Osteoblast (primary cell): ENCODE measurements at regions not wholly inside any gene's neighbourhood (a gene's known extent, or its start where the extent isn't known, plus 50 kb on each side); places are given as distances from the start of the nearest gene placed in this dataset.

Experiments
- DNase-seq: peaks from one replicate; pipeline ENCODE4 v3.0.0; 2011; ENCODE audit warnings: low spot score, mixed read lengths; ENCODE audit not compliant: insufficient read length; ENCODE audit errors: missing footprints
- H2AFZ ChIP-seq: 2 replicates; pipeline ENCODE4 v1.6.0; 2011; ENCODE audit warnings: mild to moderate bottlenecking, low read length
- H3K27ac ChIP-seq: 2 replicates; pipeline ENCODE4 v1.5.1; 2011; ENCODE audit warnings: mild to moderate bottlenecking, low read depth, low read length, moderate library complexity
- H3K27me3 ChIP-seq: 2 replicates; pipeline ENCODE4 v1.6.0; 2012; ENCODE audit warnings: mild to moderate bottlenecking, control low read depth, inconsistent platforms, low read length, moderate library complexity; ENCODE audit not compliant: insufficient read depth
- H3K36me3 ChIP-seq: 2 replicates; pipeline ENCODE4 v1.5.1; 2011; ENCODE audit warnings: mild to moderate bottlenecking, low read length, control low read depth, moderate library complexity; ENCODE audit not compliant: insufficient read depth
- H3K4me1 ChIP-seq: 2 replicates; pipeline ENCODE4 v1.5.1; 2011; ENCODE audit warnings: mild to moderate bottlenecking, low read length, control low read depth, moderate library complexity; ENCODE audit not compliant: insufficient read depth
- H3K4me2 ChIP-seq: 2 replicates; pipeline ENCODE4 v1.6.0; 2011; ENCODE audit warnings: mild to moderate bottlenecking, low read length; ENCODE audit not compliant: insufficient read depth
- H3K4me3 ChIP-seq: fragments of 200-600 bp; sonication (generic); 3 replicates; pipeline ENCODE4 v1.5.1; 2012; ENCODE audit warnings: mild to moderate bottlenecking, low read length, inconsistent platforms; ENCODE audit not compliant: insufficient read depth
- H3K79me2 ChIP-seq: 2 replicates; pipeline ENCODE4 v1.6.0; 2012; ENCODE audit warnings: mild to moderate bottlenecking, low read length, control low read depth, inconsistent platforms; ENCODE audit not compliant: insufficient read depth
- H3K9me3 ChIP-seq: 2 replicates; pipeline ENCODE4 v1.5.1; 2011; ENCODE audit warnings: low read depth, low read length, control low read depth
- H4K20me1 ChIP-seq: 2 replicates; pipeline ENCODE4 v1.6.0; 2012; ENCODE audit warnings: mild to moderate bottlenecking, low read length, control low read depth; ENCODE audit not compliant: insufficient read depth
- CTCF ChIP-seq: IDR thresholded peaks from 2 replicates; pipeline ENCODE4 v1.5.1; 2011; ENCODE audit warnings: mild to moderate bottlenecking, low read depth, low read length, moderate library complexity; ENCODE audit errors: extremely low read depth

- Histone ChIP-seq H2AFZ (no peak overlapping the region), H3K27me3 (no peaks in the 10 kb centered on the region), H3K36me3 (no peaks in the 10 kb centered on the region), H3K4me3 (no peak overlapping the region), H3K4me2 (no peak overlapping the region), H3K9me3 (no peaks in the 10 kb centered on the region), H3K79me2 (no peaks in the 10 kb centered on the region), H4K20me1 (no peaks in the 10 kb centered on the region), H3K27ac (peak overlapping the region; percentile 11), H3K4me1 (peaks cover 34% of the 10 kb centered on the region)
- no peak for DNase-seq
- TF ChIP-seq CTCF: no peak
Observed at GRCh38 chr5:32848681-32849080, 137.6 kb downstream of the NPR3 start.

- no peaks in the 10 kb centered on the region for H3K9me3 ChIP-seq
- TF ChIP-seq CTCF: no peak
Observed at GRCh38 chr5:32850817-32851496, 139.8 kb downstream of the NPR3 start.

GRCh38 chr5:32851559-32852173 is 140.5 kb downstream of the NPR3 start:
- H3K4me1 ChIP-seq: peaks cover 34% of the 10 kb centered on the region
- peak overlapping the region; percentile 70 for H3K27ac ChIP-seq
- no peaks in the 10 kb centered on the region for H3K79me2 ChIP-seq
- DNase-seq: no peak
- H4K20me1 ChIP-seq: no peaks in the 10 kb centered on the region
- no peaks in the 10 kb centered on the region for H3K27me3 ChIP-seq
- no peak overlapping the region for H3K4me3 ChIP-seq
- no peak for TF ChIP-seq CTCF
- no peaks in the 10 kb centered on the region for H3K36me3 ChIP-seq
- peak overlapping the region; percentile 36 for H3K4me2 ChIP-seq
- H3K9me3 ChIP-seq: no peaks in the 10 kb centered on the region
- no peak overlapping the region for H2AFZ ChIP-seq

More at GRCh38 chr5:32850817-32851496, 139.8 kb downstream of the NPR3 start:
- Histone ChIP-seq H3K27me3 (no peaks in the 10 kb centered on the region), H3K79me2 (no peaks in the 10 kb centered on the region), H3K4me3 (no peak overlapping the region), H3K36me3 (no peaks in the 10 kb centered on the region), H3K4me2 (no peak overlapping the region), H3K27ac (no peak overlapping the region), H2AFZ (no peak overlapping the region), H4K20me1 (no peaks in the 10 kb centered on the region), H3K4me1 (peaks cover 34% of the 10 kb centered on the region)
- DNase-seq: no peak

GRCh38 chr5:32852535-32852934 is 141.4 kb downstream of the NPR3 start:
- Histone ChIP-seq H3K36me3 (no peaks in the 10 kb centered on the region), H3K4me1 (peaks cover 34% of the 10 kb centered on the region), H3K9me3 (no peaks in the 10 kb centered on the region), H4K20me1 (no peaks in the 10 kb centered on the region), H3K4me3 (no peak overlapping the region), H3K27ac (peak overlapping the region; percentile 70), H3K4me2 (peak overlapping the region; percentile 36), H2AFZ (no peak overlapping the region), H3K79me2 (no peaks in the 10 kb centered on the region), H3K27me3 (no peaks in the 10 kb centered on the region)
- peak; percentile 61 for DNase-seq
- TF ChIP-seq CTCF: peak; percentile 52
